HFFc6 (cell line): ENCODE measurements at regions not wholly inside any gene's neighbourhood (a gene's known extent, or its start where the extent isn't known, plus 50 kb on each side); places are given as distances from the start of the nearest gene placed in this dataset.

Source experiments
- DNase-seq: peaks from one replicate; pipeline ENCODE4 v3.0.0-alpha.2; 2018
- H3K27ac Mint-ChIP-seq: 2 replicates; pipeline ENCODE4 v1.8.0; 2020; ENCODE audit warnings: mild to moderate bottlenecking, mixed read lengths
- H3K27me3 Mint-ChIP-seq: 2 replicates; pipeline ENCODE4 v1.8.0; 2021; ENCODE audit warnings: mild to moderate bottlenecking, moderate library complexity, mixed read lengths; ENCODE audit not compliant: insufficient read depth
- H3K36me3 Mint-ChIP-seq: 2 replicates; pipeline ENCODE4 v1.8.0; 2021; ENCODE audit warnings: low read depth, mixed read lengths
- H3K4me1 Mint-ChIP-seq: 2 replicates; pipeline ENCODE4 v1.8.0; 2020; ENCODE audit warnings: low read depth, mixed read lengths
- H3K4me3 Mint-ChIP-seq: 2 replicates; pipeline ENCODE4 v1.8.0; 2020; ENCODE audit warnings: mild to moderate bottlenecking, moderate library complexity, mixed read lengths
- H3K9me3 Mint-ChIP-seq: 2 replicates; pipeline ENCODE4 v1.8.0; 2020; ENCODE audit warnings: mild to moderate bottlenecking, mixed read lengths
- TF ChIP-seq, protein P1 (sequence below): fragments of 200-600 bp; sonication (generic); IDR thresholded peaks from 2 replicates; pipeline ENCODE4 v1.5.0; 2021; ENCODE audit warnings: antibody characterized with exemption, mild to moderate bottlenecking

DNA sequence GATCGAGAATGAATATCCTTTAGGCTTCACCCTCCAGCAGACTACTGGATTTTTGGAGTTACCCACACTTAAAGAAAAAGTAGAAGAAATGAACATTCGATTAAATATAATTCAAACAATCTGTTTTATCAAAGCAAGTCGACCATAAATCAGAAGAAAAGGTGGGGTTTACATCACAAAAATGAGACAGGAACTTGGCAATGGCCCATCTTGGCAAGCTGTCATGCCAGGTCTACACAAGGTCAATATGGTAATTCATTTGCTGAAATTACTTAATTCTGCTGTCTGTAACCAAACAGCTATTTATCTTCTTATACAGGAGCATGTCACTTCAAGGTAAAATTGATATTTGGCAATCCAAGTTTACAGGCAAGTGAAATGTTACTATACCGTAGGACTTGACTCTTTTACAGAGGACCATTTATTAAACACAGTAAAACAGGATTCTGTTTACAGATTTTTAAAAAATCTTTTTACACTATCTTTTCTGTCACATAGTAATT is 640.6 kb upstream of the NRP1 start:
- Mint-ChIP-seq H3K9me3 (no peaks in the 10 kb centered on the region), H3K27me3 (peaks cover 19% of the 10 kb centered on the region), H3K4me1 (no peaks in the 10 kb centered on the region), H3K4me3 (no peak overlapping the region), H3K27ac (no peak overlapping the region), H3K36me3 (no peaks in the 10 kb centered on the region)
- TF ChIP-seq, protein P1, sequence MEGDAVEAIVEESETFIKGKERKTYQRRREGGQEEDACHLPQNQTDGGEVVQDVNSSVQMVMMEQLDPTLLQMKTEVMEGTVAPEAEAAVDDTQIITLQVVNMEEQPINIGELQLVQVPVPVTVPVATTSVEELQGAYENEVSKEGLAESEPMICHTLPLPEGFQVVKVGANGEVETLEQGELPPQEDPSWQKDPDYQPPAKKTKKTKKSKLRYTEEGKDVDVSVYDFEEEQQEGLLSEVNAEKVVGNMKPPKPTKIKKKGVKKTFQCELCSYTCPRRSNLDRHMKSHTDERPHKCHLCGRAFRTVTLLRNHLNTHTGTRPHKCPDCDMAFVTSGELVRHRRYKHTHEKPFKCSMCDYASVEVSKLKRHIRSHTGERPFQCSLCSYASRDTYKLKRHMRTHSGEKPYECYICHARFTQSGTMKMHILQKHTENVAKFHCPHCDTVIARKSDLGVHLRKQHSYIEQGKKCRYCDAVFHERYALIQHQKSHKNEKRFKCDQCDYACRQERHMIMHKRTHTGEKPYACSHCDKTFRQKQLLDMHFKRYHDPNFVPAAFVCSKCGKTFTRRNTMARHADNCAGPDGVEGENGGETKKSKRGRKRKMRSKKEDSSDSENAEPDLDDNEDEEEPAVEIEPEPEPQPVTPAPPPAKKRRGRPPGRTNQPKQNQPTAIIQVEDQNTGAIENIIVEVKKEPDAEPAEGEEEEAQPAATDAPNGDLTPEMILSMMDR, result no peak
- DNase-seq, result no peak

DNA sequence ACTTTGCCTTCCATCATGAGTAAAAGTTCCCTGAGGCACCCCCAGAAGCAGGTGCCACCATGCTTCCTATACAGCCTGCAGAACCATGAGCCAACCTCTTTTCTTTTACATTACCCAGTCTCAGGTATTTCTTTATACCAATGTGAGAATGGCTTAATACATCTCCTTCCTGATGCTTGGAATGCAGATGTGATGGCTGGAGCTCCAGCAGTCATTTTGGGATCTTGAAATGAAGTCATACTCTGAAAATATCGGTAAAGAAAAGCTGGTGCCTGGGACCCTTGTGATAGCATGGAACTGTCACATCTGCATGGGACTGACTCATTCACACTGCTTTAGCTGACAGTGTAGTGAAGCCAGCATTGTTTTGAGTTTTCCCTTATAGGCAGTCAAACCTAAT is 634.5 kb upstream of the NRP1 start:
- TF ChIP-seq, protein P1, result no peak
- DNase-seq, result no peak
- no peaks in the 10 kb centered on the region for H3K36me3 Mint-ChIP-seq
- peaks cover 5% of the 10 kb centered on the region for H3K9me3 Mint-ChIP-seq
- H3K4me1 Mint-ChIP-seq, result no peaks in the 10 kb centered on the region
- H3K27me3 Mint-ChIP-seq, result peaks cover 18% of the 10 kb centered on the region
- H3K4me3 Mint-ChIP-seq, result no peak overlapping the region
- no peak overlapping the region for H3K27ac Mint-ChIP-seq

DNA sequence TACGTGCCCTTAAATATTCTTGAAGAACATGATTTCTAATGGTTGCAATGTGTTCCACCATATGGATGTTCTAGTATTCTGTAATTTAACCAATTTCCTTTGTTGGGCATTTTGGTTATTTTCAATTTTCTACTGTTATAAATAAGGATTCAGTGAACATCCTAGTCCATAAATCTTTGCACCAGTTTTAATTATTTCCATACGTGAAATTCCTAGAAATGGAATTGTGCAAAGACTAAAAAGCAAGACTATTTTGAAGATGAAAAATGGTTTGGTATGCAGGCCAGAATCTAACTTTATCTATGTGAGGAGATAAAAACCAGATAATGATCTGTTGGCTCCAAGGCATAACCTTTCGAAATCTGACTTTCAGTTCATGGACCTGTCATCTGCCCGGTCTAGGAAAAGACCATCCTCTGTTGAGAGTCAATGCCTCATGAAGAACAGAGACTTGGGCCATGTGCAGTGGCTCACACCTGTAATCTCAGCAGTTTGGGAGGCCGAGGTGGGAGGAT is 633.2 kb upstream of the NRP1 start:
- H3K27me3 Mint-ChIP-seq, result peaks cover 18% of the 10 kb centered on the region
- no peak for DNase-seq
- no peaks in the 10 kb centered on the region for H3K4me1 Mint-ChIP-seq
- no peak overlapping the region for H3K27ac Mint-ChIP-seq
- no peaks in the 10 kb centered on the region for H3K36me3 Mint-ChIP-seq
- peaks cover 5% of the 10 kb centered on the region for H3K9me3 Mint-ChIP-seq
- TF ChIP-seq, protein P1, result no peak
- H3K4me3 Mint-ChIP-seq, result no peak overlapping the region

DNA sequence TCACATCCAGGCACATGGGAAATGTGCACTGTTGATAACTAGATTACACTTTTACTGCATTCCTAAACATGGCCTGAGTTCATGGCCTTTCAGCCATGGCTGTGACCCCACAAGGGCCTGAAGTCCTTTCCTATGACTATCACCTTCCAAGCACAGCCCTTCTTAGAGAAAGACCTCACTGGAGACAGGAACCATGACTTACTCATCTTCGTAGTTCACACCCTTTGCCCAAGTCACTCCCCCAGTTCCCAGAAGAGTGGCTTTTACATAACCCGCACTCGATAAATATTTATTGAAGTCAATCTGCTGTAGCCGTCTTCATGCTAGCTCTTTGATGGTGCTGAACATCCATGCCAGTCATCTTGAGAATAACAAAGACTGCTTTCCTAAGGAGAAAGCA is 632.5 kb upstream of the NRP1 start:
- Mint-ChIP-seq H3K4me3 (no peak overlapping the region), H3K27me3 (peaks cover 24% of the 10 kb centered on the region), H3K9me3 (peaks cover 5% of the 10 kb centered on the region), H3K27ac (no peak overlapping the region), H3K36me3 (no peaks in the 10 kb centered on the region), H3K4me1 (no peaks in the 10 kb centered on the region)
- TF ChIP-seq, protein P1, result no peak
- DNase-seq, result no peak

DNA sequence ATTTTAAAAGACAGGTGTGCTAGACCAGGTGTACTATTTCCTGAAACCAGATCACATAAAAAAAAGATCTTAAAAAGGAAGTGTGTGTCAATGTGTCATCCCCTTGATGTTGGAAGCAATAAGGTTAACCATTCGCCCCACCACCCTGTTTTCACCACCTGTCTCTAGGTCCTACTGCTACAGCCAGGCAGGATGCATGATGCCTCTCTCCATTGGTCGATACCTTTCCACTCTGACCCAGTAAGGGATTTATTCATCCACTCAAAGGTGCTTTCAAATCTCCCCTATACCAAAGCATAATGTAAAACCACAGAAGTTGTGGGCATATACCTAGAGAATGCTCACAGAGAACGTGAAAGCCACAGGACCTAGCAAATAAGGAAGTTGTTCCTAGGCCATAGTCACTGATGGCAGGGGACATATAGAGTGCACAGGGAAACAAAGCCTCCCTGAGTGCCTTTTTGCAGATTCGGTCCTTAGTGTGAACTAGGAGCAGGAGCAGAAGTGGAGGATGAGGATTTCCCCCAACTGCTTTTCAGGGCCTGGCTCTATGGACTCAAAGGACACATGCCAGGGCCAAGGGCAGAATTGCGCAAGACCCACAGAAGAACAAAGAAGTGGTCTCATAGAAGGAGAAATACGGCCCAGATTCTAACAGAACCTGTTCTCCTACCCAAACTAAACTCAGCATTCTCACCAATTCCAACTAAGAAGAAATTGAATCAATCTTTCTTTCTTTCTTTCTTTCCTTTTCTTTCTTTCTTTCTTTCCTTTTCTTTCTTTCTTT is 631.5 kb upstream of the NRP1 start:
- no peaks in the 10 kb centered on the region for H3K36me3 Mint-ChIP-seq
- H3K27ac Mint-ChIP-seq, result no peak overlapping the region
- DNase-seq, result no peak
- TF ChIP-seq, protein P1, result no peak
- H3K4me1 Mint-ChIP-seq, result no peaks in the 10 kb centered on the region
- peaks cover 27% of the 10 kb centered on the region for H3K27me3 Mint-ChIP-seq
- H3K4me3 Mint-ChIP-seq, result no peak overlapping the region
- H3K9me3 Mint-ChIP-seq, result peaks cover 5% of the 10 kb centered on the region
